HG03045 (cell line): ENCODE measurements at regions not wholly inside any gene's neighbourhood (a gene's known extent, or its start where the extent isn't known, plus 50 kb on each side); places are given as distances from the start of the nearest gene placed in this dataset.

Experiments
- ATAC-seq: cut with Tn5 transposase; IDR thresholded peaks from one replicate; pipeline ENCODE4 v1.9.1; 2021; ENCODE audit warnings: mild to moderate bottlenecking, moderate library complexity; ENCODE audit not compliant: unreplicated experiment

- ATAC-seq = no peak
Observed at GRCh38 chr22:48031589-48031988, 1269.1 kb downstream of the TBC1D22A start.

GRCh38 chr22:48025096-48025495, 1262.6 kb downstream of the TBC1D22A start:
- ATAC-seq = no peak

GRCh38 chr22:48021991-48022401, 1259.5 kb downstream of the TBC1D22A start:
- ATAC-seq = no peak

- no peak for ATAC-seq
Observed at GRCh38 chr22:48018346-48018745, 1255.9 kb downstream of the TBC1D22A start.

GRCh38 chr22:48015701-48016100, 1253.3 kb downstream of the TBC1D22A start:
- no peak for ATAC-seq

GRCh38 chr22:48004936-48005335, 1242.5 kb downstream of the TBC1D22A start:
- ATAC-seq = no peak

- ATAC-seq = no peak
Observed at GRCh38 chr22:48004038-48004437, 1241.6 kb downstream of the TBC1D22A start.

GRCh38 chr22:48001101-48001500, 1238.7 kb downstream of the TBC1D22A start:
- no peak for ATAC-seq

GRCh38 chr22:47997612-47998011, 1235.2 kb downstream of the TBC1D22A start:
- ATAC-seq = no peak

GRCh38 chr22:47997052-47997590, 1234.7 kb downstream of the TBC1D22A start:
- no peak for ATAC-seq

GRCh38 chr22:47996446-47996857, 1234.0 kb downstream of the TBC1D22A start:
- ATAC-seq = peak; percentile 59

- no peak for ATAC-seq
Observed at GRCh38 chr22:47995718-47996117, 1233.3 kb downstream of the TBC1D22A start.

- ATAC-seq = no peak
Observed at GRCh38 chr22:47995264-47995627, 1232.8 kb downstream of the TBC1D22A start.

- no peak for ATAC-seq
Observed at GRCh38 chr22:47994601-47995263, 1232.3 kb downstream of the TBC1D22A start.

GRCh38 chr22:47994045-47994444, 1231.6 kb downstream of the TBC1D22A start:
- ATAC-seq = no peak

- ATAC-seq = no peak
Observed at GRCh38 chr22:47990481-47990880, 1228.0 kb downstream of the TBC1D22A start.

GRCh38 chr22:47987885-47988515, 1225.5 kb downstream of the TBC1D22A start:
- no peak for ATAC-seq

GRCh38 chr22:47976219-47976618, 1213.8 kb downstream of the TBC1D22A start:
- no peak for ATAC-seq

- no peak for ATAC-seq
Observed at GRCh38 chr22:47967831-47968230, 1205.4 kb downstream of the TBC1D22A start.

- ATAC-seq = no peak
Observed at GRCh38 chr22:47966316-47966715, 1203.9 kb downstream of the TBC1D22A start.

- ATAC-seq = no peak
Observed at GRCh38 chr22:47965896-47966295, 1203.4 kb downstream of the TBC1D22A start.

- ATAC-seq = no peak
Observed at GRCh38 chr22:47965066-47965465, 1202.6 kb downstream of the TBC1D22A start.
